IPS DF 6.9 (cell line): ENCODE measurements at regions not wholly inside any gene's neighbourhood (a gene's known extent, or its start where the extent isn't known, plus 50 kb on each side); places are given as distances from the start of the nearest gene placed in this dataset.
"Not testable (repeated sequence)": the region's sequence is repeated elsewhere in the genome, so short reads cannot be mapped to it uniquely, and the experiment has no call there.

ENCODE experiments used
- DNase-seq: peaks from one replicate; pipeline ENCODE4 v3.0.0-alpha.2; 2013; ENCODE audit warnings: low read depth, low spot score
- H3K27ac ChIP-seq: one replicate; pipeline ENCODE4 v1.5.1; 2013; ENCODE audit warnings: low read length, control low read depth
- H3K27me3 ChIP-seq: 2 replicates; pipeline ENCODE4 v1.6.1; 2013; ENCODE audit warnings: mild to moderate bottlenecking, low read length; ENCODE audit not compliant: control insufficient read depth, insufficient read depth
- H3K36me3 ChIP-seq: 2 replicates; pipeline ENCODE4 v1.6.1; 2013; ENCODE audit warnings: low read length; ENCODE audit not compliant: control insufficient read depth, insufficient read depth
- H3K4me1 ChIP-seq: 2 replicates; pipeline ENCODE4 v1.6.1; 2013; ENCODE audit warnings: low read length; ENCODE audit not compliant: control insufficient read depth, insufficient read depth
- H3K4me3 ChIP-seq: 2 replicates; pipeline ENCODE4 v1.5.1; 2013; ENCODE audit warnings: mild to moderate bottlenecking, low read length
- H3K9me3 ChIP-seq: 2 replicates; pipeline ENCODE4 v1.6.1; 2013; ENCODE audit warnings: low read length, inconsistent platforms; ENCODE audit not compliant: control insufficient read depth, insufficient read depth
- WGBS: extraction: QIAGEN DNeasy Blood & Tissue Kit; methylation state at CpG from one replicate; pipeline ENCODE4 v1.1.7; 2013; ENCODE audit warnings: mixed read lengths, missing lambda C conversion rate; ENCODE audit not compliant: insufficient read length, insufficient coverage; 5-methylcytosine and 5-hydroxymethylcytosine counted together

DNA sequence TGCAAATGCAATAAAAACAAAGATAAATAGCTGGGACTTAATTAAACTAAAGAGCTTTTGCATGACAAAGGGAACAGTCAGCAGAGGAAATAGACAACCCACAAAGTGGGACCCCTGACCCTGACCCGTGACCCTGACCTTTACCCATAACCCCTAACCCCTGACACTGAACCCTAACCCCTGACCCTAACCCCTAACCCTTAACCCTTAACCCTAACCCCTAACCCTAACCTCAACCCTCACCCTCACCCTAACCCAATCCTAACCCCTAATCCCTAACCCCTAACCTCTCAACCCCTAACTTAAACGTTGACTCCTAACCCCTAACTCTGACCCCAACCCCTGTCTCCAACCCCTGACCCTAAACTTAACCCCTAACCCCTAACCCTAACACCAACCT is 236.6 kb downstream of the ANKRD30B start:
- not testable (repeated sequence) for H3K27ac ChIP-seq, DNase-seq, H3K27me3 ChIP-seq, H3K4me3 ChIP-seq, H3K36me3 ChIP-seq, H3K4me1 ChIP-seq, H3K9me3 ChIP-seq
- no CpG with 5 or more reads among the region's 2 CpGs for WGBS

DNA sequence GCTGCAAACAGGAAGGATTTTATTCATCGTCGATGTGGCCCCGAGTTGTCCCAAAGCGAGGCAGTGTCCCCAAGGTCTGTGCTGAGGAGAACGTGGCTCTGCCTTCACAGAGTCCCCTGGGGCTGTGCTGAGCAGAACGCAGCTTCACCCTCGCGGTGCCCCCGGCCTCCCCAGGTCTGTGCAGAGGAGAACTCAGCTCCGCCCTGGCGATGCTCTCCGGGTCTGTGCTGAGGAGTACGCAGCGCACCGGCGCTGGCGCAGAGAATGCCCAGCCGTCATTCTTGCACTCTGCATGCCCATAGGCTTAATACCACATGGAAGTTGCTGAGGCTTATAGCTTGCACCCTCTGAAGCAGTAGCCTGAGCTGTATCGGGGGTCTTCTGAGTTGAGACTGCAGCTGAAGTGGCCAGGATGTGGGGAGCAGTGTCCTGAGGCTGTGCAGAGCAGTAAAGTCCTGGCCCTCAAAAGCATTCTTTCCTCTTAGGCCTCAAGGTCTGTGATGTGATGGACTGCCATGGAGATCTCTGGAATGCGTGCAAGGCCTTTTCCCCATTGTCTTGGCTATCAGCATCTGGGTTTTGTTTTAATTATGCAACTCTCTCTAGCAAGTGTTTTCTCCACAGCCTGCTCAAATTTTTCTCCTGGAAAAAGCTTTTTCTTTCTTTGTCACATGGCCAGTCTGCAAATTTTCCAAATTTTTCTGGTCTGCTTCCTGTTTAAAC is 237.5 kb downstream of the ANKRD30B start:
- not testable (repeated sequence) for H3K4me3 ChIP-seq, H3K27ac ChIP-seq, DNase-seq, H3K4me1 ChIP-seq, H3K9me3 ChIP-seq, H3K27me3 ChIP-seq, H3K36me3 ChIP-seq
- WGBS, result no CpG with 5 or more reads among the region's 20 CpGs

DNA sequence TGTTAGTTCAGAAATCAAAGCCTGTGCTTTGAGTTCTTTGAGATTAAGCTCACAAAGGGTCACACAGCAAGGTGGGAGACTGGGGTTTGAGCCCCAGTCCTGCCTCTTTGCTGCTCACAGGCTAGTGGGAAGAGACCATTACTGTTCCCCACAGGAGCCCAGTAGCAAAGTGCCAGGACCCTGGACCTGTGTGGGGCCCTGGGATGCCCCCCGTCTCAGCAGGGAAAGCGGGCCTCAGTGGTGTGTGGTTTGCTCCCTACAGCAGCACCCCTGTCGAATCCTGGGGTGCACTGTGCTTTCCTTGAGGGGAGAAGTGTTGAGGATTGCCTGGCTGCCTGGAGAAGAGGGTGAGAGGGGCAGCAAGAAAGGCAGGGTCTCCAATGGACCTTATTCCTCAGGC is 239.4 kb downstream of the ANKRD30B start:
- WGBS, result no CpG with 5 or more reads among the region's 3 CpGs

DNA sequence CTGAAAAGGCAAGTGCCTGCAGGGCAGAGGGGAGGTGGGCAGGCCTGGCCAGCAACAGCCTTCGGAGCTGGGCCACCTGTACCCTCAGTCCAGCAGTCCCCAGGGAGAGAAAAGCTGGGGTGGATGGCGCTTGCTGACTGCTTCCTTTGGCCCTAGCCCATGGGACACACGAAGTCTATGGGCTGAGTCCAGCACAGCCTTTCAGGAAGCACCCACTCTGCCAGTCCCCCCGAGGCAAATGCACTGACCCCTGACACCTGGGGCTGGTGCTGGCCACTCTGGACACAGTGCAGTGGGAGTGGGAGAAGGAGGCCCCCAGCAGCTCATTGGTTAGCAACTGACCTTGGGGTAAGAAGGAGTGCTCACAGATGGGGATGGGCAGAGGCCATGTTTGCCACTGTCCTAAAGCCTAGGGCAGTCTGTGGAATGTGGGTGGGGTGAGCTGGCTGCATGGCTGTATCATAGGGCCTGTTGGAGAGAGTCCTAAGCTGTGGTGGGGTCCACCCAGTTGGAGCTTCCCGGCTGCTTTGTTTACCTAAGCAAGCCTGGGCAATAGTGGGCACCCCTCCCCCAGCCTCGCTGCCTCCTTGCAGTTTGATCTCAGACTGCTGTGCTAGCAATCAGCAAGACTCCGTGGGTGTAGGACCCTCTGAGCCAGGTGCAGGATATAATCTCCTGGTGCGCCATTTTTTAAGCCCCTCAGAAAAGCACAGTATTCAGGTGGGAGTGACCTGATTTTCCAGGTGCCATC is 240.2 kb downstream of the ANKRD30B start:
- not testable (repeated sequence) for H3K9me3 ChIP-seq, H3K4me1 ChIP-seq, H3K27me3 ChIP-seq, DNase-seq, H3K27ac ChIP-seq, H3K4me3 ChIP-seq, H3K36me3 ChIP-seq
- WGBS, result no CpG with 5 or more reads among the region's 8 CpGs

More for the DNA sequence above, 239.4 kb downstream of the ANKRD30B start:
- H3K36me3 ChIP-seq, DNase-seq, H3K4me3 ChIP-seq, H3K27ac ChIP-seq, H3K9me3 ChIP-seq, H3K4me1 ChIP-seq, H3K27me3 ChIP-seq: not testable (repeated sequence)

DNA sequence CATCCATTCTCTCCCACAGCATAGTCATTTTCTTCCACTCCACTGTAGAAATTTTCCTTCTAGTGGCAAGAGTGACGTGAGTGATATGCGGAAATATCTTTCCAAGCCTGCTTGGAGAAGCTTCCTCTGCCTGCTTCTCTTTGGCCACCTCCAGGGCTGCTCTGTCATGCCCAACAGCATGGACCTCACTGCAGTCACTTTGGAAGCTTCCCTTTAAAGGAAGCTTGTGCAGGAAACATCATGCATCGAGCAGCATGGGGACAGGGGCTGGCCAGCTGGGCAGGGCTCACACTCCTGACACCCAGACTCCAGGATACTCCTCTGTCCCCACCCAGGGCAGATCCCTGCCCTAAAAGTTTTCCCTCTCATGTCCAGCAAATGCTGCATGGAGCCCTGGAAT is 241.6 kb downstream of the ANKRD30B start:
- H3K9me3 ChIP-seq, H3K4me3 ChIP-seq, H3K27me3 ChIP-seq, H3K4me1 ChIP-seq, H3K36me3 ChIP-seq, DNase-seq, H3K27ac ChIP-seq: not testable (repeated sequence)
- no CpG with 5 or more reads among the region's 3 CpGs for WGBS

DNA sequence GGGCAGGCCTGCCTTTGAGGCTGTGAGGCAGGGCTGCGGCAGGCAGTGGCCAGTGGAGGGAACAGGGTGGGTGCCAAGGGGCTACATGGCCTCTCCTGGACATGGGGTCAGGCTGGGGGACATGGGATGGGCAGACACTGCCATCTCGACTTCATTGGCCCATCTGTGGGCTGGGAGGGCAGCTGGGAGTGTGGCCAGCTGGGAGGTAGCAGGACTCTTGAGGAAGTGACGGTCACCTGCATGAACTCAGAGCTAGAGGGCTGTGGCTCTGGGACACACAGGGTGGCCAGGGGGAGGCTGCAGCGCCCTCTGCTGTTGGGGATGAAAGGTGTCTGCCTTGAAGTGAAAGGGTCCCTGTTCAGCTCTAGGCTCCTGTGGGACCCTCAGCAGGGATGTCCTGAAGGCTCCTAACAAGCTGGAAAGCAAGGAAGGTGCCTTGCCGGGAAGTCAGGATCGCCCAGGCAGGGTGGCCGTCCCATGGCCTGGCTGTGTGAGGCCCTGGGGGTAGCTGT is 244.0 kb downstream of the ANKRD30B start:
- WGBS, result no CpG with 5 or more reads among the region's 7 CpGs
- not testable (repeated sequence) for DNase-seq

DNA sequence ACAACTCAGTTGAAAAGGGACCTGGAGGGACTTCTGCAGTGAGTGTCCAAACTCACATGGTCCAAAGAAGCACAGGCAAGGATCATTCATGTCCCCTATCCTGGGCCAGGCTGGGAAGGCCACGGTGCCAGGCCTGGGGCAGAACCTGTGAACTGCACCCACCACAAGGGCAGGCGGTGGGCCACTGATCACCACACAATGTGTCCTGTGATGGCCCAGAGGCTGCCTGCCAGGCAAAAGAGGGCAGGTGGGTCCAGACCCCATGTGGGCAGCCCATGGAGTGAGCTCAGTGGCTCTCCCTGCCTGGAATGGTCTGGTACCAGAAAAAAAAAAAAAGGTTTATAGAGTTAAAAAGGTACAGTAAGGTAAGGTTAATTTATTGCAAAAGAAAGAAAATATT is 244.8 kb downstream of the ANKRD30B start:
- not testable (repeated sequence) for DNase-seq, H3K27ac ChIP-seq, H3K4me3 ChIP-seq, H3K4me1 ChIP-seq, H3K9me3 ChIP-seq, H3K36me3 ChIP-seq, H3K27me3 ChIP-seq
- no CpG with 5 or more reads among the region's 2 CpGs for WGBS

More for the DNA sequence above, 244.0 kb downstream of the ANKRD30B start:
- H3K27me3 ChIP-seq, H3K27ac ChIP-seq, H3K4me3 ChIP-seq, H3K9me3 ChIP-seq, H3K4me1 ChIP-seq, H3K36me3 ChIP-seq: not testable (repeated sequence)

DNA sequence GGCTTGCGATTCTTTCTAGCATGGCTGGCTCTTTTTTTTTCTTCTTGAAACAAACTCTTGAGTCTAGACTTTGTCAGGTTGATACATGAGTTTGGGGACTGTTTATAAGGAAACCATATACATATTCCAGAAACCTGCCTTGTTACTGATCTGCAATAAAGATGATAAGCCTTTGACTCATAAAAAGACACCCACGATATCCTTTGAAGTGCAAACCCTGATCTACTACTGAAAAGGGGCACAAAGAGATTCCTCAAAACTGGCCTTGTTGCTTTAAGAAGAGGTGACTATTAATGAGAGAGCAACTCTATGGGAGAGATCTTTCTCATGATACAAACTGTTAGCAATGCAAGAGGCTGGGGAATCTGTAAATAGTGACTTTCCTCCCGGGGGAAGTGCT is 247.1 kb downstream of the ANKRD30B start:
- WGBS, result no CpG with 5 or more reads among the region's 3 CpGs
- not testable (repeated sequence) for DNase-seq, H3K27ac ChIP-seq, H3K4me1 ChIP-seq, H3K9me3 ChIP-seq, H3K36me3 ChIP-seq, H3K4me3 ChIP-seq, H3K27me3 ChIP-seq

DNA sequence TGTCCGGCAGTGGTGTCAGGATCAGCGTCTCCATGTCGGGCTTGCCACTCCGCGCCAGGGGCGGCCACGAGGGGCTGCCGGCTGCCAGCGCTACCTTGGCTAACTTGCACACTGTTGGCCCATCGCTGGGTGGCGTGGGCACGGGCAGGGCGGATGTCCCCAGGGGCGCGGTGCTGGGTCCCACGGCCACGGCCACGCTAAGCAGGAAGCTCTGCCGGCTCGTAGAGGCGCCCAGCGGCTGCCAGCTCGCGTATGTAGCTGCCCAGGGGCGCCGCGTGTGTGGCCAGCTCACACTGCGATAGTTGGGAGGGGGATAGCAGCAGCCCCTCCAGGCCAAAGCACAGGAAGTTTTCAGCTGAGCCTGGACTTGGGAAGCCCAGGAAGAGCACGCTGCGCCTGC is 249.4 kb downstream of the ANKRD30B start:
- H3K36me3 ChIP-seq, result no peaks in the 10 kb centered on the region
- H3K27ac ChIP-seq, result no peak overlapping the region
- DNase-seq, result no peak
- H3K4me1 ChIP-seq, result no peaks in the 10 kb centered on the region
- no peaks in the 10 kb centered on the region for H3K27me3 ChIP-seq
- H3K9me3 ChIP-seq, result no peaks in the 10 kb centered on the region
- H3K4me3 ChIP-seq, result no peak overlapping the region
- no CpG with 5 or more reads among the region's 30 CpGs for WGBS

DNA sequence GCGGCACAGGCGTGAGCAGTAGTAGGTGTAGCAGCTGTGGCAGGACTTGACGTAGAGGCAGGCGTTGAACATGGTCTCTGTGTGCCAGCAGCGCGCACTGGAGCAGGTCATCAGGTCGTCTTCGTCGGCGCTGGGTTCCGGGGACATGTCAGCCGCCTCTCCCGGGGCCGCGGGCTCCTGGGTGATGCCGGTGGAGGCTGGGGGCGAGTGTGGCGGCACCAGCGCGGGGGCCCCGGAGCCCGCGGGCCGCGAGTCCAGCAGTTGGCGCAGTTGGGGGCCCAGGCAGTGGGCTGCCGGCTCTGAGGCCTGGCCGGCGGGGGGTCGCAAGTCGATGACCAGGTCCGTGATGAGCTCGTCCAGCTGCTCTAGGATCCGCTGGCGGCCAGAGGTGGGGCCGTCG is 249.9 kb downstream of the ANKRD30B start:
- H3K36me3 ChIP-seq, H3K27ac ChIP-seq, H3K27me3 ChIP-seq, H3K4me3 ChIP-seq, DNase-seq, H3K9me3 ChIP-seq, H3K4me1 ChIP-seq: not testable (repeated sequence)
- WGBS, result no CpG with 5 or more reads among the region's 37 CpGs
